ENCODE measurements at regions not wholly inside any gene's neighbourhood (a gene's known extent, or its start where the extent isn't known, plus 50 kb on each side); places are given as distances from the start of the nearest gene placed in this dataset.

- TF ChIP-seq POLR2AphosphoS5 (IDR thresholded peaks at IDR 0.05; ENCODE audit: borderline replicate concordance, low read depth, low read length) (no peak), FOXP2 (optimal IDR thresholded peaks at IDR 0.05; ENCODE audit: control extremely low read depth, extremely low read length, insufficient read depth) (no peak)
These were observed 833.5 kb downstream of the KCNA4 start for GRCh38 chr11:29183301-29183700.
